HFF-Myc (cell line): ENCODE measurements at regions not wholly inside any gene's neighbourhood (a gene's known extent, or its start where the extent isn't known, plus 50 kb on each side); places are given as distances from the start of the nearest gene placed in this dataset.

Source experiments
- DNase-seq: peaks from one replicate; pipeline ENCODE4 v3.0.0-alpha.2; 2011; ENCODE audit warnings: low read depth; ENCODE audit errors: extremely low read depth
- H3K4me3 ChIP-seq: replicated peaks from 2 replicates; pipeline ENCODE4 v1.5.1; 2011; ENCODE audit warnings: low read depth, mild to moderate bottlenecking, control low read depth, low read length
- TF ChIP-seq, protein P1 (sequence below): IDR thresholded peaks from 2 replicates; pipeline ENCODE4 v1.5.1; 2012; ENCODE audit warnings: mild to moderate bottlenecking, low read depth, low read length, control low read depth; ENCODE audit errors: missing control alignments

GRCh38 chr5:29170599-29170998 lies 2022.9 kb upstream of the CDH6 start:
- DNase-seq: no peak
- TF ChIP-seq, protein P1, sequence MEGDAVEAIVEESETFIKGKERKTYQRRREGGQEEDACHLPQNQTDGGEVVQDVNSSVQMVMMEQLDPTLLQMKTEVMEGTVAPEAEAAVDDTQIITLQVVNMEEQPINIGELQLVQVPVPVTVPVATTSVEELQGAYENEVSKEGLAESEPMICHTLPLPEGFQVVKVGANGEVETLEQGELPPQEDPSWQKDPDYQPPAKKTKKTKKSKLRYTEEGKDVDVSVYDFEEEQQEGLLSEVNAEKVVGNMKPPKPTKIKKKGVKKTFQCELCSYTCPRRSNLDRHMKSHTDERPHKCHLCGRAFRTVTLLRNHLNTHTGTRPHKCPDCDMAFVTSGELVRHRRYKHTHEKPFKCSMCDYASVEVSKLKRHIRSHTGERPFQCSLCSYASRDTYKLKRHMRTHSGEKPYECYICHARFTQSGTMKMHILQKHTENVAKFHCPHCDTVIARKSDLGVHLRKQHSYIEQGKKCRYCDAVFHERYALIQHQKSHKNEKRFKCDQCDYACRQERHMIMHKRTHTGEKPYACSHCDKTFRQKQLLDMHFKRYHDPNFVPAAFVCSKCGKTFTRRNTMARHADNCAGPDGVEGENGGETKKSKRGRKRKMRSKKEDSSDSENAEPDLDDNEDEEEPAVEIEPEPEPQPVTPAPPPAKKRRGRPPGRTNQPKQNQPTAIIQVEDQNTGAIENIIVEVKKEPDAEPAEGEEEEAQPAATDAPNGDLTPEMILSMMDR: no peak
- no peak overlapping the region for H3K4me3 ChIP-seq

- TF ChIP-seq, protein P1: no peak
- no peak overlapping the region for H3K4me3 ChIP-seq
- no peak for DNase-seq
Measured at GRCh38 chr5:29169886-29170285, 2023.6 kb upstream of the CDH6 start.

DNA sequence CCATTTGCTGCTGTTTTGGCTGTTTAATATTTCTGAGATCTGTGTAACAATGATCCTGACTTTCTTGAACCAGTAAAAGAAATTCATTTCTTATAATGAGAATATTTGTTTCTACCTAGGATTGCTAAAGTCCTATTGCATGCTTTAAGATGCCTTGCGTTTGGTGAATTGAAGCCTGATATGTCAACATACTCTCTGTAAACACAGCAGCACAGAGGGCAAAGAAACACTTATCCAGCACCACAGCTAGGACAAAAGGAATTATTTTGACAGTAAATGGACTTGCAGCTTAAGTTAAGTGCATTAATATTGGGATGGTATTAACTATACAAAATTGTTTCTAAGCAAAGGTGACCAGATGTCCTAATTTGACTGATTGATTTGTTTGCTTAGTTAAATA lies 2031.2 kb upstream of the CDH6 start:
- DNase-seq: no peak
- TF ChIP-seq, protein P1: no peak
- H3K4me3 ChIP-seq: no peak overlapping the region

DNA sequence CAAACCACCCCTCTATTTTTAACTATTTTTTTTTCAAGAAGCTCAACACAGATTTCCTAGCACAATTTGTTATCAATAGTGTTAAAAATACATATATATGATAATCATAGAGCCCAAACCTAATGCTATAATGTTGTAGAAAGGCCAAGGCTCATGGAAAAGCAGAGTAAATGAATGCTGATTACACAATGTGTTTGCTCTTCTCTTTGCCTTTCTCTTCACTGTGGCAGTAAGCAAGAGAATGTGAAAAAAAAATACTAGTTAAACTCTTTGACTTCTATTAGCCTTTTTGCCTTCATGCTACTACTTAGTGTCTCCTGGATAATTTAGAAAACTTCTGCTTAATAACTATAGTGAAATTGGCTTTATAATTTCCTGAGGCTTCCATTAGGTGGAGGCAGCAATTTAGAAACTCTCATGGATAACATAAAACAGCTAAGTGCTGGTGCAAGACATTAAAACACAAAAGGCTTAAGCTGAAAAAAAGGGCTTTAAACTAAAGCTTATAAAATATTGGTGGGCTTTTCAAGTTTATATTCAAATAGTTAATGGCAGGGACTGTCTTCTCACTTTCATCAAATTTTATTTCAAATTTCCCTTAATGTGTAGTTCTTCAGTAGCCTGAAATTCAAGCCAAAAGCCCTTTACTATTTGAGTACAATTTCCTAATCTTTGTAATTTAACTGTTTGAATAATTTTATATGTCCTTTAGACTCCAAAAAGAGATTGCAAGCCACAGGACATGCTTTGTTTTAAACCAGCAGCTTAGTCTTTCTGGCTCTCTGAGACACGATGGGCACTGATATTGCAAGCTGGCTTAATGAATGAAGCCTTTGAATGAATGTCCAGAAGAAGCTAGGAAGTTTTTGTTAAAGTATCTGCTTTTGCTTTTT lies 2031.8 kb upstream of the CDH6 start:
- no peak for DNase-seq
- no peak overlapping the region for H3K4me3 ChIP-seq
- TF ChIP-seq, protein P1: no peak

GRCh38 chr5:29157975-29158374 lies 2035.5 kb upstream of the CDH6 start:
- H3K4me3 ChIP-seq: no peak overlapping the region
- TF ChIP-seq, protein P1: no peak
- DNase-seq: no peak

DNA sequence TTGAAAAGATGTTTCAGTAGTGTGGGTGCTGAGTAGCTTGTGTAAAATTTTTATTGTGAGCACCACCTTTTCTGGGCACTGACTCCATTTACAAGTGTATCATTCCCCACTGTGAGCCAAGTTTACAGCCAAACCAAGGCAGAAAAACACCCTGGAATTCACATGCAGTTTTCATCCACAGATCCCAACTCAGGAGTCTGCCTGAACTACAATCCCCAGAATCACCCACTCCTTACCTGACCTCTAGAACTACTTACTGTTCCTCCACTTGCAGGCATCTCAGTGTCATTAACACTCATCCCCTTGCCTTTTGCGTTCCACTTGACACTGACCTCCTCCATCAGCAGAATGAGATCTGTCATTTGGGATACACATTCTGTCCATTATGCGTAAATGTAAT lies 2042.6 kb upstream of the CDH6 start:
- DNase-seq: no peak
- no peak overlapping the region for H3K4me3 ChIP-seq
- TF ChIP-seq, protein P1: no peak
